GM19025 (cell line): ENCODE measurements at regions not wholly inside any gene's neighbourhood (a gene's known extent, or its start where the extent isn't known, plus 50 kb on each side); places are given as distances from the start of the nearest gene placed in this dataset.
"Not testable (repeated sequence)": the region's sequence is repeated elsewhere in the genome, so short reads cannot be mapped to it uniquely, and the experiment has no call there.

ENCODE experiments used
- ATAC-seq: cut with Tn5 transposase; IDR thresholded peaks from one replicate; pipeline ENCODE4 v1.9.1; 2021; ENCODE audit warnings: mild to moderate bottlenecking, low read depth, moderate library complexity; ENCODE audit not compliant: unreplicated experiment

DNA sequence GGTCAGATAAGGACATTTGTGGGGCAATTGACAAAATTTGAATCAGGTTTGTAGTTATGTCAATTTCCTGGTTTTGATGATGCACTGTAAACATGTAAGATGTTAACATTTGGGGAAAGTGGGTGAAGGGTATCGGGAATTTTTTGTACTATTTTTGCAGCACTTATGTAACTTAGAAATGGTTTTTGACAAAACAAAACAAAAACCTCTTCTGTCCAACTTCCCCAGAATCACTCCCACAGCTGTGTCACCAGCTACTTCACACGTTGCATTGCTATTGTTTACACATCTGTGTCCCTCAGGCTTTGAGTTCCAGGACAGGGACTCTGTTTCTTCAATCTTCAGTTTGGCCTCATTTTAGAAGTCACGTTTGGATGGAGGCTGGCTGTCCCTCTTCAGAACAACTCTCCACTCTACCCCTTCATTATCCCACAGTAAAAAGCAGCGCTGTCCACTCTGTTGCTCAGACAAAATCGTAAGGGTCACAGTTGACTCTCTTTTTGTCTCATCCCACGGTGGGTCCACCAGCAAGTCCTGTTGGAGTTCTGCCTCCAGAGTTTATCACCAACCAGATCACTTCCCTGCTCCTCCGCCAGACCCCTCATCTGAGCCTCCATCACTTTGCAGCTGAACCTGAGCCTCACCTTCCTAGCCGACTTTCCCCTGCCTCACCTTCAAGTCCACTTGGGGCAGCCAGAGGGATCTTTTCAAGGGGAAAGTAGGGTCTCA lies 63.2 kb downstream of the NENF start:
- ATAC-seq: no peak

DNA sequence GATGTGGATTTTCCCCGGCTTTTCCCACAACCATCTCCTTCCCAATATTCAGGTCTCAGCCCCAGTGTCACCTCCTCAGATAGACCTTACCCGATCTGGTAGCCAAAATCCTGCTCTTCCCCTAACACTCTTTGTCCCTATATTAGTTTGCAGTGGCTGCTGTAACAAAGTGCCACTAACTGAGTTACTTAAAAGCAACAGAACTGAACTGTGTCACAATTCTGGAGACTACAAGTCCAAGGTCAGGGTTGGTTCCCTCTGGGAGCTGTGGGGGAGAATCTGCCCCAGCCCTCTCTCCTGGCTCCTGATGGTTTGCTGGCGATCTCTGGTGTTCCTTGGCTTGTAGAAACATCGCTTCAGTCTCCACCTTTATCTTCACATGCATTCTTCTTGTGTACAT lies 64.0 kb downstream of the NENF start:
- no peak for ATAC-seq

DNA sequence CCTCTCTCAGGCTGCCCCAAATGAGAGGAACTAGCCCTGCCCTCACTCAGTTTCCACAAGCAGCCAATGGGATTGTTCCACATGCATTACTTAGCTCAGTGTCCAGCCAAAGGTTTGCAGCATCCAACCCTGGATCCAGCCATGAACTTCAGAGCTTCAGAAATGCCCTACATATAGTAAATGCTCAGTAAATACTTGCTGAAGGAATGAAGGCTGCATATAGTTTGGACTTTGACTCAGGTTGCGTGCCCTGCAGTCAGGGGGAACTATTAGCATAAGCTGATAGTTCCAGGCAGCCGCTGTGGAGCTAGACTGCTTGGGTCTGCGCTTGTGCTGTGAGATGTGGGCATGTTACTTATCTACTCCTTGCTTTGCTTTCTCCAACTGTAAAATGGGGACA lies 64.8 kb downstream of the NENF start:
- ATAC-seq: no peak

GRCh38 chr1:212498283-212499040 lies 65.7 kb downstream of the NENF start:
- no peak for ATAC-seq

DNA sequence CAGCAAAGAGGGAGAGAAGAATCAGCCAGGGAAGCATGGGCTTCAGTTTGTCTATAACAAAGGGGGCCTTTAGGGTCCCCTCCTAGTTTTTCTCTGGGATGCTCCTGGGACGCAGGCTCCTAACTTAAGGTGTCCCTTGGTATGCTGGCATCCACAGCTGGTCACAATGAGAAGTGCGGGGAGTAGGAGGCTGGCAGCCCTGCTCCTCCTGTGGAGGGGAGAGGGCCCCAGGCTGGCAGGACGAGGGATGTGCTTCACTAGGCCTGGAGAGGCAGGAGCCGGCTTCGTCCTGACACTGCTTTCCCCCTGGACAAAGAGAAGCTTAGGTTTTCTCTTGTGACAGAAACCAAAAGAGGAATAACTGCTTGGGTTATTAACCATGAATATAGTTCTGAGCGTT lies 67.6 kb downstream of the NENF start:
- no peak for ATAC-seq

DNA sequence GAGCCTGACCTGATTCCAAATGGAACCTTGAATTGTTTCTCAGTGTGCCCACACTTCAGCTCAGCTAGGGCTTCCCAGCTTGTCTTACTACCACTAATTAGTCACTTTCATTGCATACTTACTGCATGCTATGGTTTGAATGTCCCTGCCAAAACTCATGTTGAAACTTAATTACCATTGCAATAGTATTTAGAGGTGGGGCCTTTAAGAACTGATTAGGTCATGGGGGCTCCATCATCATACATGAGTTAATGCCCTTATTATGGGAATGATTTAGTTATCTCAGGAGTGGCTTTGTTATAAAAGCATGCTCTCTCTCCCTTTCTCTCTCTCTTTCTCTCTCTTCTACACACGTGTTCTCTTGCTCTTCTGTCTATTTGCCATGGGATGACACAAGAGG lies 68.3 kb downstream of the NENF start:
- ATAC-seq: no peak

- ATAC-seq: no peak
Observed at GRCh38 chr1:212503714-212504113, 71.0 kb downstream of the NENF start.

GRCh38 chr1:212504171-212504803 lies 71.6 kb downstream of the NENF start:
- ATAC-seq: no peak

GRCh38 chr1:212506666-212507065 lies 73.9 kb downstream of the NENF start:
- no peak for ATAC-seq

DNA sequence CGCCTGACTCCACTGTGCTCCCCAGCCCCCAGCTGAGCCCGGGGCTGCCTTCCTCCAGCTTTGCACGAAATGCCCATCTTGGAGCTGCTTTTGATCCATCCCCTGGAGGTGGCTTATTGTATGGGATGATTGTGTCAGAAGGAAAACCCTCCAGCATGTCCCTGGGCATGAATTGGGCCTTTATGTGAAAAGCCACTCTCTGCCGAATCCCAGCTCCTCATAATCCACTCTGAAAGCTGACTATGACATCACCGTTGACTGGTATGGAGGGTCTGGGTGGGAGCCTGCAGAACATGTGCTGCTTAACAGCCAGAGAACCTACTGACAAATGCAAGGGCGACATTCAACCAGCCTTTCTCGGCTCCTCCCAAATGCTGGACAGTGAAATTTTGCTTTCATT lies 74.6 kb downstream of the NENF start:
- ATAC-seq: no peak

DNA sequence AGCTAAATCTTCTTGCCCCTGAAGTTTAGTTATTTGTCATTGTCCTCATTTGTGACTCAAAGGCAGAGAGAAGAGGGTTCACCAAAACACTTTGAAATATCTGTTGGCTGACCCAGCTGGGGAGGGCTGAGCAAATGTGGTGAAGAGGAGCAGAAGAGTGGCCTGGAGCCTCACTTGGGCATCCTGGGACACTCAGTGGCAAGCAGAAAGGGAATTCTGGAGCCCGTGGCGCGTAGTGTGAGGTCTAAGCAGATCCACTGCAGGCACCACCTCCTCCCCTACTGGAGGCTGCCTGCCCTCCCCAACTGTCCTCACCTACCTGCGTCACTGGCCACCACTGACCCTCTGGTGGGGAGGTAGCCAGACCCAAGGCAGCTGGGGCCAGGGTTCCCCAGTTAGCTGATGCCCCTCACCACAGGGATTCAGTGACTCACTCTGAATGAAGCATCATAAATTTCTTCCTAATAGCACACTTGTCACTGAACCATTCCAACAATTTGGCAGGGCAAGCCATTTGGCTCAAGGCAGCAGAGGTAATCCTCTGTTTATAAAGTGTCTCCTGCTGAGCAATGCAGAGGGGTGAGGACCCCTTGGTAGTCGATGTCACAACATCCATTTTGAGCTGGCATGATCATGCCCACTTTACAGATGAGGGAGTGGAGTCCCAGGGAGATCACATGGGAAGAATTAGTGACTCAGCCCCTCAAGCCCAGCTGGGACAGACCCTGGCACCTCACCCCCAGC lies 80.3 kb downstream of the NENF start:
- no peak for ATAC-seq

GRCh38 chr1:212513586-212513985 lies 80.9 kb downstream of the NENF start:
- ATAC-seq: no peak

- ATAC-seq: no peak
Observed at GRCh38 chr1:212514056-212514614, 81.4 kb downstream of the NENF start.

DNA sequence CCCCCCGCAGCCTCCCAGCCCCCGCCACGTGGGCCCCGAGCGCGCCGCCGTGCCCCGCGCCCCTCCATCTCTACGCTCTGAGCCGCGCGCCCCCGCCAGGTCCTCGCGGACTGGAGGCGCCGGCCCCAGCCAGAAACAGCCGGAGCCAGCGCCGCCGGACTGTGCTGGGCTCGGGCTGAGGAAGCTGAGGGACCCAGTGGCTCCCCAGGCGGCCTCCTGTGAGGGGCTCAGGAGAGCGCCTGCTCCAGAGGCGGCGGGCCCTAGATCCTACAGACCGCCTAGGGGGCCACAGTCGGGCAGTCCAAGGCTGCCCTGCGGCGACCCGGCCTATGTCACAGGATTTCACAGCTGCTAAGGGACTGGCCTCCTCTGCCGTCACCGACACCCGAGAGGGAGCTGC lies 82.1 kb downstream of the NENF start:
- no peak for ATAC-seq

- ATAC-seq: no peak
Observed at GRCh38 chr1:212515329-212515760, 82.6 kb downstream of the NENF start.

GRCh38 chr1:212516012-212516411 lies 83.3 kb downstream of the NENF start:
- not testable (repeated sequence) for ATAC-seq

GRCh38 chr1:212518188-212519054 lies 85.7 kb downstream of the NENF start:
- ATAC-seq: no peak

GRCh38 chr1:212519131-212519530 lies 86.4 kb downstream of the NENF start:
- ATAC-seq: no peak

DNA sequence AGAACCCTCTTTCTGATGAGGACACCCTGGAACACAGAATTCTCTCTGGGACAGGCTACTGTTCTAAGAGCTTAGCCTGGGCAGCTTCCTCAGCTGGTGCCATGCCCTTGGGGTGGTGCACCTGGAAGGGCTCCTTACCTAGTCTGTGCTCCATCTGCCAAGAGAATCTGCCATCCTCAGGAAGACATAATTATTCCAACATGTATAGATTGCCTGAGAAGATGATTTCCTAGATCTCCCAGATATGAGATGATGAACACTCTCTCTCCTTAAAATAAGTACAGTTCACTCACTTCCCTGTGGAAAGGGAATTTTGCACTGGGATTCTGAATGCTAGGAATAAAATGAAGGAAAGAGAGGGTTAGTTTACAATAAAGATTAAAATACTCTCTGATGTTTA lies 87.6 kb downstream of the NENF start:
- ATAC-seq: no peak

- ATAC-seq: no peak
Observed at GRCh38 chr1:212520746-212521145, 87.8 kb upstream of the ATF3 start.
